Peyer's patch (tissue), 4 donors: ENCODE measurements at regions not wholly inside any gene's neighbourhood (a gene's known extent, or its start where the extent isn't known, plus 50 kb on each side); places are given as distances from the start of the nearest gene placed in this dataset.
"Not testable (repeated sequence)": the region's sequence is repeated elsewhere in the genome, so short reads cannot be mapped to it uniquely, and the experiment has no call there.

Experiments
- CTCF ChIP-seq, 6 experiments: fragments of 450-650 bp in 4 of 6; fragments of 200-600 bp in 2 of 6; sonication (generic) in 1 of 6; IDR thresholded peaks; one replicate each; pipeline ENCODE4 v1.5.1; 2017 to 2019; ENCODE audit warnings: antibody characterized with exemption in 6 of 6, mild to moderate bottlenecking in 3 of 6, moderate library complexity in 1 of 6
- POLR2A ChIP-seq, 2 donors: fragments of 450-650 bp; IDR thresholded peaks; one replicate each; pipeline ENCODE4 v1.5.1; 2017; ENCODE audit warnings: antibody characterized with exemption in 2 of 2, mild to moderate bottlenecking in 2 of 2, moderate library complexity in 2 of 2

- TF ChIP-seq POLR2A, CTCF (IDR thresholded peaks at IDR 0.05): not testable (repeated sequence)
These were observed 50.6 kb upstream of the GRHL3 start for GRCh38 chr1:24268555-24268954.
